HFF-Myc (cell line): ENCODE measurements at regions not wholly inside any gene's neighbourhood (a gene's known extent, or its start where the extent isn't known, plus 50 kb on each side); places are given as distances from the start of the nearest gene placed in this dataset.
"Not testable (repeated sequence)": the region's sequence is repeated elsewhere in the genome, so short reads cannot be mapped to it uniquely, and the experiment has no call there.

ENCODE experiments used
- DNase-seq: peaks from one replicate; pipeline ENCODE4 v3.0.0-alpha.2; 2011; ENCODE audit warnings: low read depth; ENCODE audit errors: extremely low read depth
- H3K4me3 ChIP-seq: replicated peaks from 2 replicates; pipeline ENCODE4 v1.5.1; 2011; ENCODE audit warnings: low read depth, mild to moderate bottlenecking, control low read depth, low read length
- CTCF ChIP-seq: IDR thresholded peaks from 2 replicates; pipeline ENCODE4 v1.5.1; 2012; ENCODE audit warnings: mild to moderate bottlenecking, low read depth, low read length, control low read depth; ENCODE audit errors: missing control alignments

GRCh38 chr11:34730544-34731295 lies 109.8 kb downstream of the EHF start:
- no peak for TF ChIP-seq CTCF
- H3K4me3 ChIP-seq, result no peak overlapping the region
- DNase-seq, result no peak

- no peak for DNase-seq
- TF ChIP-seq CTCF, result no peak
- no peak overlapping the region for H3K4me3 ChIP-seq
Measured at GRCh38 chr11:34728609-34729008, 107.7 kb downstream of the EHF start.

- TF ChIP-seq CTCF, result no peak
- no peak for DNase-seq
- H3K4me3 ChIP-seq, result no peak overlapping the region
Measured at GRCh38 chr11:34727228-34727737, 106.4 kb downstream of the EHF start.

GRCh38 chr11:34724973-34725372 lies 104.1 kb downstream of the EHF start:
- no peak for DNase-seq
- no peak overlapping the region for H3K4me3 ChIP-seq
- no peak for TF ChIP-seq CTCF

GRCh38 chr11:34721646-34722045 lies 100.8 kb downstream of the EHF start:
- TF ChIP-seq CTCF, result no peak
- H3K4me3 ChIP-seq, result no peak overlapping the region
- no peak for DNase-seq

GRCh38 chr11:34719303-34719848 lies 98.5 kb downstream of the EHF start:
- no peak overlapping the region for H3K4me3 ChIP-seq
- no peak for TF ChIP-seq CTCF
- no peak for DNase-seq

GRCh38 chr11:34713631-34714030 lies 92.7 kb downstream of the EHF start:
- not testable (repeated sequence) for DNase-seq, H3K4me3 ChIP-seq
